Mucosa of gallbladder (tissue), 1 donor: ENCODE measurements at regions not wholly inside any gene's neighbourhood (a gene's known extent, or its start where the extent isn't known, plus 50 kb on each side); places are given as distances from the start of the nearest gene placed in this dataset.

Source experiments
- DNase-seq: peaks from one replicate; pipeline ENCODE4 v3.0.0-alpha.2; 2020; ENCODE audit warnings: low spot score
- donor health status: DM: no; HTN: no; CAD: no.

DNA sequence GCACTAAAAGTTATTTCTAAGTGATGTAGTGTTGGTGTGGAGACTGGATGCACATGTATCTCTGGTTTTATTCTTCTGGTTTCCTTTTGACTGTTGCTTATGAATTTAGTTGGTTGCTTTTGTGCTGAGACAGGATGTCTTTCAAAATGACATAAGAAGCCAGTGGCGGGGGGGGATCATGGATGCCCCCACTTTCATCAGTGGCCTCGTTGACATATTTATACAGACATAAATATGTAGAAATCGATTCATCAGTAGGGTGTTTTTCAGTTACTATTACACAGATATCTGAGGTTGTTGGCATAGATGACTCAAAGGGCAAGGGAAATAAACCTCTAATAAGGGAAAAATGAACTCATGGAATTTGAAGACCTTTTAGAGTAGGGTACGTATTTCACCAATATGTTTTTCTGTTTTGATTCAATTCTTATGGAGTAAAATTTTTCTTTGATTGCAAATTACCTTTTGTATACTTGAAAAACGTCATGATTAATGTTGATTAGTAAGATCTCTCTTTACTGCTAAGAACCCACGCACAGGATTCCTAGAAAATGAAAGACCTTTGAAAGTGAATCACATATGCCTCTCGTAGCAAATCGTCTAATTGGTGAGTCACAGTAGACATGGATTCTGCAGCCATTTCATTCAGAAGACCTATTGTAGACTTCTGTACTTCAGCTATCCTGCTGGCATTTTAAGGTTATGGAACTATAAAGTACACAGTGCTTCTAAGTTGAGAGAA lies 97.4 kb upstream of the RBMS3 start:
- no peak for DNase-seq

DNA sequence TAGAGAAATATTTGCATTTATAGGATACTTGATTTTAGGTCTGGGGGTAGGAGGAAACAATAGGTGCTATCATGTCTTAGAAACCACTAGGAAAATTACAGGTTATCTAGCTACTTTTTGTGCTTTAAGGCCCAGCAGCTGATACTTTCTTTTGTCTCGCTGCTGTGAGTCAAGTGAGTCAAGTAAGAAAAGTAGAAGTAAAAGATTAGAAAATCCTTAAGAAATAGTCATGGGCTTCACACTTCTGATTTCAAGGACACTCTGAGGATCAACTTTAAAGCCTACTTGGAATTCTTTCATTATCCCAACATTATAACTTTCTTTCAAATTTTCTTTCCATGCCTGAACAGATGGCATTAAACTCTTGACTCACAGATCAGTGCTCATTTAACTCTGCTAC lies 95.2 kb upstream of the RBMS3 start:
- DNase-seq, result no peak

DNA sequence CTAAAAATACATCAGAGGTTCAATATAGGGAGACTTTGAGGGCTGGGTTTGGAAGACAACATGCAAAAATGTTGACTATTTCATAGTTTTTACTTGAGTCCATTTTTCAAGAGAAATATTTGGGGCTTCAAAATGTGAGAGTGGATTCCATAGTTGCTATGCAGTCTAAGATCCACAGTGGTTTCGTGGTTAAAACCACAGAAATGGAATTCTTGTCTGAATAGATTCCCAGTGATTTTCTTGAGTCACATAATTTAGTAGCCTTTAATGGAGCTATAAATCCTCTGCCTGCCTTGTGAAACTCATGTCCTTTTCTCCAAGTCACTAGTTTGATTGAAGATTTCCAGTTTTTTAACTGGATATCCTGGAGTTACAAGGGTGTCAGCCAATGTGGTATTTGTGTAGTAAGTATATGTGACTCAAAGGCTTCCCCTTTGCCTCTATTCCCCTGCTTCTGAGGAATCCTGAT lies 94.7 kb upstream of the RBMS3 start:
- no peak for DNase-seq

GRCh38 chr3:29186982-29187725 lies 93.7 kb upstream of the RBMS3 start:
- DNase-seq, result no peak

- DNase-seq, result no peak
Observed at GRCh38 chr3:29189328-29189727, 91.5 kb upstream of the RBMS3 start.

DNA sequence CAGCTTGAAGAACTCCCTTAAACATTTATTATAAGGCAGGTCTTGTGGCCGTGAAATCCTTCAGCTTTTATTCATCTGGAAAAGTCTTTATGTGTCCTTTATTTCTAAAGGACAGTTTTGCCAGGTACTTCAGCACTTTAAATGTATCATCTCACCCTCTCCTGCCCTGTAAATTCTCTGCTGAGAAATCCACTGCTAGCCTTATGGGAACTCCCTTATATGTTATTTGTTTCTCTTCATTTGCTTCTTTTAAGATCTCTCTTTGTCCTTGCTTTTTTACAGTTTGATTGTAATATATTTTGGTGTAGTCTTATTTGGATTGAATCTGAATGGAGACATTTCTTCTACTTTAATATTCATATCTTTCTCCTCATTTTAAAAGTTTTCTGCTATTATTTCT lies 86.7 kb upstream of the RBMS3 start:
- DNase-seq, result no peak

GRCh38 chr3:29195056-29195455 lies 85.8 kb upstream of the RBMS3 start:
- DNase-seq, result no peak

GRCh38 chr3:29201604-29202003 lies 79.3 kb upstream of the RBMS3 start:
- no peak for DNase-seq

GRCh38 chr3:29202378-29202777 lies 78.5 kb upstream of the RBMS3 start:
- DNase-seq, result no peak

GRCh38 chr3:29203851-29204250 lies 77.0 kb upstream of the RBMS3 start:
- DNase-seq, result no peak

DNA sequence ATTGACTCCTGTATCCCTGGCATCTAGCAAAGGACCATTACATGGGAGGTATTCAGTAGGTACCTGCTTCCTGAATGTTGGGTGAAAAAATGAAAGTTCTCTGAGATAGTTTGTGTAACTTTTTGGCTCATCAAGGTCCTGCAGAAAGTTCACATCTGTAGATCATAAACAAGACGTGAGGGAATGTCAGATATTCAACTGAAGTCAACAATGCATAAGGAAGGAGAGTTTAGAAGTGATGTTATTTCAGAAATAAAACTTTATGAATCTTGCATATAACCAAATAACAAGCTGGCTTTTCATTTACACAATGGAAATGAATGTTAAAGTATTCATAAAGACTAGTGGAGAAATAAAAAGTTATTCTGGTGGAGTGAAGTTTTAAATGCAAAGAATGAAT lies 73.4 kb upstream of the RBMS3 start:
- no peak for DNase-seq

DNA sequence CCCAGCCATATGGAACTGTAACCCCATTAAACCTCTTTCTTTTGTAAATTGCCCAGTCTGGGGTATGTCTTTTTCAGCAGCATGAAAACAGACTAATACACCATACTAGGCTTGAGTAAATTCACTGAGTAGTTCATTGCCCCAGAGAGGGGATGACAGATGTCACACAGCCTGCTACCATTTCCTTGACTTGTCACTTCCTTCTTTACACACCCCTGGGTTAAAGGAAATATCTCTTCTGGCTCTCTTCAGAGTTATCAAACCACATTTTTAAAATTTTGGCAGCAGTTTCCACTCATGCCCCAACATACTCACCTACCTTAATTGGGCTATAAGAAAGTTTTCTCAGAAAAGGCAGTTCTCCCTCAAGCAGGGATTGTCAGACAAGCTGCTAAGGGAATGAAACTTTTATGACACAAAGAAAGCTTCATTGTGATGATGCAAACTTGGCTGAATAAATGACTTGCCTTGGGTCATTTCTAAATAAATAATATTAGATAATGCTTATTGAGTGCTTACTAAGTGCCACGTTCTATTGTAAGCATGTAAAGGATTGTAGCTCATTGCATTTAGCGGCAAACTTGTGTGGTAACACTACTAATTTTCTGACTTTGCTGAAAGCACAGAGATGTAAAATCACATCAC lies 68.0 kb upstream of the RBMS3 start:
- no peak for DNase-seq

GRCh38 chr3:29214009-29214658 lies 66.7 kb upstream of the RBMS3 start:
- no peak for DNase-seq

DNA sequence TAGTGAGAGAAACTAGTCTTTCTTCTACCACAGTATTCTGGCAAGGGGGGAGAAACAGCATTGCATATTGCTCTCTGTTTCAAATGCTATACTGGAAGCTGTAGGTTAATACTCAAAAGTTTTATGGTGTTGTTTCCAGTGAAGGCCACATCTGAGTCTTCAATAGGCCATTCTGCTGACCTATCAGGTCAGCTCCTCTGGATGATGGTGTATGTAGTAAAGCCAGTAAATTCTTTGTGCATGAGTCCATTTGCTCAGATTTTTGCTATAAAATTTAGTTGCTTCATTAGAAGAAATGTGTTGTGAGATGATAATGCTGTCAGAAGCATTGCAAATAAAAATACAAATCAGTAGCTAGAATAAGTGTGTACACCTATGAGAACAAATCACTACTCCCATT lies 64.9 kb upstream of the RBMS3 start:
- no peak for DNase-seq

- no peak for DNase-seq
Observed at GRCh38 chr3:29226706-29227105, 54.2 kb upstream of the RBMS3 start.

- DNase-seq, result no peak
Observed at GRCh38 chr3:29227307-29227706, 53.6 kb upstream of the RBMS3 start.
